Kidney (tissue), 13 donors: ENCODE measurements at regions not wholly inside any gene's neighbourhood (a gene's known extent, or its start where the extent isn't known, plus 50 kb on each side); places are given as distances from the start of the nearest gene placed in this dataset.
A peak's percentile ranks its signal among the peaks of the same experiment; 100 is the strongest.

Source experiments
- DNase-seq, 5 donors: peaks; one replicate each; pipeline ENCODE4 v3.0.0-alpha.2; 2013 to 2020
- FAIRE-seq: peaks from 2 replicates; lab custom pipeline; 2012; peaks lifted over from hg19 to GRCh38; lab: Jason Lieb, UNC
- H3K27ac ChIP-seq, 2 donors: one replicate each; pipeline ENCODE4 v1.7.0; 2013; ENCODE audit warnings: low read depth in 2 of 2, low read length in 2 of 2, inconsistent platforms in 1 of 2
- H3K27me3 ChIP-seq: one replicate; pipeline ENCODE4 v1.7.1; 2013; ENCODE audit warnings: low read length, inconsistent platforms; ENCODE audit not compliant: control insufficient read depth, insufficient read depth
- H3K36me3 ChIP-seq, 3 donors: one replicate each; pipeline versions ENCODE4 v1.7.0 to v1.7.1; 2013; ENCODE audit warnings: low read length in 3 of 3, control low read depth in 1 of 3, inconsistent platforms in 1 of 3; ENCODE audit not compliant: insufficient read depth in 3 of 3, control insufficient read depth in 2 of 3
- H3K4me1 ChIP-seq, 3 donors: one replicate each; pipeline versions ENCODE4 v1.7.0 to v1.7.1; 2013; ENCODE audit warnings: low read length in 3 of 3, inconsistent platforms in 1 of 3, low read depth in 1 of 3; ENCODE audit not compliant: control insufficient read depth in 2 of 3, insufficient read depth in 2 of 3
- H3K4me3 ChIP-seq, 3 donors: one replicate each; pipeline versions ENCODE4 v1.7.0 to v1.8.1; 2013; ENCODE audit warnings: low read length in 3 of 3, control low read depth in 1 of 3, inconsistent platforms in 1 of 3
- H3K9ac ChIP-seq, 3 donors: one replicate each; pipeline versions ENCODE4 v1.7.0 to v1.7.1; 2013; ENCODE audit warnings: low read length in 3 of 3, control low read depth in 1 of 3, inconsistent platforms in 1 of 3
- H3K9me3 ChIP-seq, 3 donors: one replicate each; pipeline versions ENCODE4 v1.7.0 to v1.7.1; 2013; ENCODE audit warnings: low read length in 3 of 3, control low read depth in 1 of 3, inconsistent platforms in 1 of 3; ENCODE audit not compliant: control insufficient read depth in 2 of 3, insufficient read depth in 1 of 3
- intact Hi-C: fragments of 100-400 bp; cut with DNase I; formaldehyde crosslinking; loops from one replicate; pipeline ENCODE4 v1.11.1; 2022
- TF ChIP-seq, protein P1 (sequence below): IDR thresholded peaks from 3 replicates; pipeline ENCODE4 v1.5.1; 2012; ENCODE audit warnings: mild to moderate bottlenecking, moderate library complexity, borderline replicate concordance; ENCODE audit not compliant: insufficient read depth; ENCODE audit errors: extremely low read depth
- donor health status: control.
- donor health status: control.
- donor health status: control.
- donor health status: control.
- donor health status: control.
- donor health status: DM: yes; HTN: yes; CAD: no.
- donor health status: Normal renal cell carcinoma (clear cell type).

DNA sequence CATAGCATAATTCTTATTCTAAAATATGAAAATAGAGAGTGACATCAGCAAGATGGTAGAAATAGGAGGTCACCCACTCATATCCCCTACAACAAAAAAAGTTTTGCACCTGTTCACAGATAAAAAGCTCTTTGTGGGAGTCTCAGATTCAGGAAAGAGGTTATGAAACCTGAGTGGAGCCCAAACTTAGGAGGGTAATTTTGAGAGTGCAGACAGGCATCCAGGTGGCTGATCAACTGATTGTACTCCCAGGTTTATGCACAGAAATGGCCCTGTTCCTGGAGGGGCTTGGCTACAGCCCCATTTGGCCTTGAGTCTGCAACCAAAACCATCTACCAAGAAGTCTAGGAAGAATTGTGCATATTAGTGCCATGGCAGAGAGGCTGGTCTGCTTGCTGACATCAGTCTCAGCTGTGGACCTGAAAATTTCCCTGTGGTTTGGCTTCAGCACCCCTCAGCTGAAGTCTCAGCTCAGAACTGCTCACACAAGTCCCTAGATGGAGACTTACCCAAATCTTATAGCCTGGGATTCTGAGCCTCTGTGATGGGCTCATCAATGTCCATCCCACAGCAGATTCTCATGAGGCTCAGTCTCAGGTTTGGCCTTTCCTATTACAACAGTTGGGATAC lies 291.6 kb downstream of the IL20RB start:
- Histone ChIP-seq H3K9me3 (peaks cover 0 to 10% (median 0%) of the 10 kb centered on the region in 3 donors), H3K36me3 (no peaks in the 10 kb centered on the region), H3K4me3 (no peak overlapping the region), H3K9ac (no peak overlapping the region), H3K4me1 (no peaks in the 10 kb centered on the region), H3K27me3 (no peaks in the 10 kb centered on the region), H3K27ac (no peak overlapping the region)
- intact Hi-C loops, result no loop called here
- DNase-seq (no peak), FAIRE-seq (no peak)
- TF ChIP-seq, protein P1, sequence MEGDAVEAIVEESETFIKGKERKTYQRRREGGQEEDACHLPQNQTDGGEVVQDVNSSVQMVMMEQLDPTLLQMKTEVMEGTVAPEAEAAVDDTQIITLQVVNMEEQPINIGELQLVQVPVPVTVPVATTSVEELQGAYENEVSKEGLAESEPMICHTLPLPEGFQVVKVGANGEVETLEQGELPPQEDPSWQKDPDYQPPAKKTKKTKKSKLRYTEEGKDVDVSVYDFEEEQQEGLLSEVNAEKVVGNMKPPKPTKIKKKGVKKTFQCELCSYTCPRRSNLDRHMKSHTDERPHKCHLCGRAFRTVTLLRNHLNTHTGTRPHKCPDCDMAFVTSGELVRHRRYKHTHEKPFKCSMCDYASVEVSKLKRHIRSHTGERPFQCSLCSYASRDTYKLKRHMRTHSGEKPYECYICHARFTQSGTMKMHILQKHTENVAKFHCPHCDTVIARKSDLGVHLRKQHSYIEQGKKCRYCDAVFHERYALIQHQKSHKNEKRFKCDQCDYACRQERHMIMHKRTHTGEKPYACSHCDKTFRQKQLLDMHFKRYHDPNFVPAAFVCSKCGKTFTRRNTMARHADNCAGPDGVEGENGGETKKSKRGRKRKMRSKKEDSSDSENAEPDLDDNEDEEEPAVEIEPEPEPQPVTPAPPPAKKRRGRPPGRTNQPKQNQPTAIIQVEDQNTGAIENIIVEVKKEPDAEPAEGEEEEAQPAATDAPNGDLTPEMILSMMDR, result no peak

DNA sequence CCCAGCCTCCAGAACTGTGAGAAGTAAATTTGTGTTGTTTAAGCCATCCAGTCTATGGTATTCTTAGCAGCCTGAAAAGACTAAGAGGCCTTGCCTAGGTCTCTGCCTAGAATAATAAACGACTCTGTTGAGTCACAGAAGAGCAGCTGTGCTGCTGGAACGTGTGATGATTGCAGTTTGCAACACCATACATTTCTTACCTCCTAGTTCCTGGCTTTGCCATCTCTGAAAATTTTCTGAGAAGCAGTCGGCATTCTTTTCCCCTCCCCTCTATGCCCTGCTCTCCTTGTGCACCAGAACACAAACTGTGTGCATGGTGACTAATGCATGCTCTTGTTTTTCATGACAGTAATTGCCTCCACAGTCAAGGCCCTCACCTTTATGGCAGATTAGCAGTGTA lies 301.3 kb downstream of the IL20RB start:
- intact Hi-C loops, result no loop called here
- H3K9ac ChIP-seq, result no peak overlapping the region

DNA sequence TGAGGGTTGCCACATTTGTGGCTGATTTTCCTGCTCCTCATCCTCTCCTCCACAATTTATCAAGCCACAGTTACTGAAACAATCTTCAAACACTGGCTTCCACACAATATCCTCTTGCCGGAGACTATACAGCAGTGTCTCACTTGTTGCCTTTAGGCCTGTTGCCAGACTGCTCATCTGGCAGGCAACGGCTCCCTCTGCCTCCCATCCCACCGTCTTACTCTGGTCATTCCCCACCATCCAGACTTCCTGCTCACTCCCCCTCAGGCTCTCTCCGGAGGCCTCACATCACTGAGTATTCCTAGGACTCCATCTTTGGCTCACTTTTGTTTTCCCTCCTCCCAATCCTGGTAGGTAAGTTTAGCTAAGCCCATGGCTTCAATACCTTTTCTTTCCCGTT lies 301.9 kb downstream of the IL20RB start:
- no peaks in the 10 kb centered on the region for H3K4me1 ChIP-seq
- DNase-seq (peak in 3 of 5 donors; percentile 31 to 47 (median 38)), FAIRE-seq (no peak)
- H3K36me3 ChIP-seq, result no peaks in the 10 kb centered on the region
- TF ChIP-seq, protein P1, result no peak
- intact Hi-C loops, result no loop called here
- H3K9me3 ChIP-seq, result no peaks in the 10 kb centered on the region
- no peak overlapping the region for H3K27ac ChIP-seq
- no peak overlapping the region for H3K9ac ChIP-seq
- H3K4me3 ChIP-seq, result no peak overlapping the region
- H3K27me3 ChIP-seq, result no peaks in the 10 kb centered on the region

More for the DNA sequence above, 301.3 kb downstream of the IL20RB start:
- Histone ChIP-seq H3K4me3 (no peak overlapping the region), H3K4me1 (no peaks in the 10 kb centered on the region), H3K36me3 (no peaks in the 10 kb centered on the region), H3K9me3 (no peaks in the 10 kb centered on the region), H3K27me3 (no peaks in the 10 kb centered on the region), H3K27ac (no peak overlapping the region)
- no peak for DNase-seq
- no peak for FAIRE-seq
- TF ChIP-seq, protein P1, result no peak
